PC-3 (cell line): ENCODE measurements at regions not wholly inside any gene's neighbourhood (a gene's known extent, or its start where the extent isn't known, plus 50 kb on each side); places are given as distances from the start of the nearest gene placed in this dataset.

Experiments
- EZH2 ChIP-seq: fragments of 300-600 bp; sonication (generic); IDR thresholded peaks from one replicate; pipeline ENCODE4 v1.6.1; 2017; ENCODE audit warnings: antibody characterized with exemption, mild to moderate bottlenecking, low read length; ENCODE audit not compliant: unreplicated experiment
- EZH2phosphoT487 ChIP-seq: fragments of 300-600 bp; sonication (generic); IDR thresholded peaks from 2 replicates; pipeline ENCODE4 v1.6.1; 2018; ENCODE audit warnings: mild to moderate bottlenecking, antibody characterized with exemption, low read length, borderline replicate concordance
- TF ChIP-seq, protein P1 (sequence below): fragments of 300-600 bp; sonication (generic); conservative IDR thresholded peaks from 2 replicates; pipeline ENCODE4 v1.5.1; 2017; ENCODE audit warnings: antibody characterized with exemption, low read depth, mild to moderate bottlenecking, low read length

DNA sequence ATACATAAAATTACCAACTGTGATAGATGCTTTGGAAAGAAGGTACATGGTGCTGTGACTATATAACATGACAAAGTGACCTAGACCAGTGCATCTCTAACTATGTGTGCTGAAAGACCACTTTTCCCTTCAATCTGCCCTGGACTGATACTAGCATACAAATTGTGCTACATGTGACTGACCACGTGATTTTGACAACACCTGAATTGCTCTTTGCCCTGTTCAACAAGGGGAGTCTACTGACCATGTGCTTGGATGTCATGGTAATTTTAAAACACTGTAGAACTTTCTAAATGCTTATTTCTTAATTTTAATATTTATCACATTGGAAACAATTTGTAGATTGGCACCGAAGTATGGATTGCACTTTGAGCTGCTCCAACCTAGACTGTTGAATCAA lies 142.4 kb downstream of the CAND1 start:
- TF ChIP-seq EZH2phosphoT487, result no peak
- TF ChIP-seq, protein P1, sequence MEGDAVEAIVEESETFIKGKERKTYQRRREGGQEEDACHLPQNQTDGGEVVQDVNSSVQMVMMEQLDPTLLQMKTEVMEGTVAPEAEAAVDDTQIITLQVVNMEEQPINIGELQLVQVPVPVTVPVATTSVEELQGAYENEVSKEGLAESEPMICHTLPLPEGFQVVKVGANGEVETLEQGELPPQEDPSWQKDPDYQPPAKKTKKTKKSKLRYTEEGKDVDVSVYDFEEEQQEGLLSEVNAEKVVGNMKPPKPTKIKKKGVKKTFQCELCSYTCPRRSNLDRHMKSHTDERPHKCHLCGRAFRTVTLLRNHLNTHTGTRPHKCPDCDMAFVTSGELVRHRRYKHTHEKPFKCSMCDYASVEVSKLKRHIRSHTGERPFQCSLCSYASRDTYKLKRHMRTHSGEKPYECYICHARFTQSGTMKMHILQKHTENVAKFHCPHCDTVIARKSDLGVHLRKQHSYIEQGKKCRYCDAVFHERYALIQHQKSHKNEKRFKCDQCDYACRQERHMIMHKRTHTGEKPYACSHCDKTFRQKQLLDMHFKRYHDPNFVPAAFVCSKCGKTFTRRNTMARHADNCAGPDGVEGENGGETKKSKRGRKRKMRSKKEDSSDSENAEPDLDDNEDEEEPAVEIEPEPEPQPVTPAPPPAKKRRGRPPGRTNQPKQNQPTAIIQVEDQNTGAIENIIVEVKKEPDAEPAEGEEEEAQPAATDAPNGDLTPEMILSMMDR, result no peak
- TF ChIP-seq EZH2, result no peak
